Suprapubic skin (tissue), 4 donors: ENCODE measurements at regions not wholly inside any gene's neighbourhood (a gene's known extent, or its start where the extent isn't known, plus 50 kb on each side); places are given as distances from the start of the nearest gene placed in this dataset.

Source experiments
- DNase-seq, 2 donors: peaks; one replicate each; pipeline ENCODE4 v3.0.0-alpha.2; 2019; ENCODE audit warnings: low spot score in 2 of 2
- H3K27ac ChIP-seq: fragments of 200-600 bp; sonication (generic); one replicate; pipeline ENCODE4 v1.5.1; 2019
- H3K27me3 ChIP-seq: fragments of 200-600 bp; sonication (generic); one replicate; pipeline ENCODE4 v1.5.1; 2019
- H3K36me3 ChIP-seq: fragments of 200-600 bp; sonication (generic); one replicate; pipeline ENCODE4 v1.5.1; 2019
- H3K4me1 ChIP-seq: fragments of 200-600 bp; sonication (generic); one replicate; pipeline ENCODE4 v1.5.1; 2019
- H3K4me3 ChIP-seq: fragments of 200-600 bp; sonication (generic); one replicate; pipeline ENCODE4 v1.5.1; 2019; ENCODE audit warnings: mild to moderate bottlenecking
- H3K9me3 ChIP-seq: fragments of 200-600 bp; sonication (generic); one replicate; pipeline ENCODE4 v1.5.1; 2019
- CTCF ChIP-seq, 2 donors: fragments of 200-600 bp in 1 of 2; fragments of 450-650 bp in 1 of 2; sonication (generic) in 1 of 2; IDR thresholded peaks; one replicate each; pipeline ENCODE4 v1.5.1; 2016 to 2019; ENCODE audit warnings: antibody characterized with exemption in 2 of 2, mild to moderate bottlenecking in 1 of 2, moderate library complexity in 1 of 2
- EP300 ChIP-seq: sonication (generic); formaldehyde crosslinking; IDR thresholded peaks from one replicate; pipeline ENCODE4 v1.6.1; 2017; ENCODE audit warnings: antibody characterized with exemption
- POLR2A ChIP-seq, 2 donors: fragments of 450-650 bp; IDR thresholded peaks; one replicate each; pipeline ENCODE4 v1.6.1; 2017; ENCODE audit warnings: antibody characterized with exemption in 2 of 2, mild to moderate bottlenecking in 2 of 2, moderate library complexity in 2 of 2
- POLR2AphosphoS5 ChIP-seq, 3 donors: sonication (generic); formaldehyde crosslinking; IDR thresholded peaks; one replicate each; pipeline ENCODE4 v1.6.1; 2017; ENCODE audit warnings: antibody characterized with exemption in 3 of 3
- WGBS: methylation state at CpG from one replicate; pipeline ENCODE4 v1.1.5; 2018; 5-methylcytosine and 5-hydroxymethylcytosine counted together

- Histone ChIP-seq H3K27me3 (no peaks in the 10 kb centered on the region), H3K4me3 (no peak overlapping the region), H3K9me3 (no peaks in the 10 kb centered on the region), H3K4me1 (no peaks in the 10 kb centered on the region), H3K27ac (no peak overlapping the region), H3K36me3 (no peaks in the 10 kb centered on the region)
- WGBS = 90% methylated on average over 7 of the region's 7 CpGs
- TF ChIP-seq POLR2AphosphoS5 (IDR thresholded peaks at IDR 0.05) = no peak
- no peak for TF ChIP-seq EP300
- TF ChIP-seq POLR2A (IDR thresholded peaks at IDR 0.05) = no peak
- TF ChIP-seq CTCF (IDR thresholded peaks at IDR 0.05) = no peak
- no peak for DNase-seq
Observed at GRCh38 chr11:32178692-32179091, 87.8 kb downstream of the RCN1 start.

GRCh38 chr11:32183512-32183911, 92.6 kb downstream of the RCN1 start:
- WGBS = 92% methylated on average over 3 of the region's 3 CpGs
- no peaks in the 10 kb centered on the region for H3K9me3 ChIP-seq
- no peak overlapping the region for H3K4me3 ChIP-seq
- no peak overlapping the region for H3K27ac ChIP-seq
- H3K4me1 ChIP-seq = no peaks in the 10 kb centered on the region
- H3K36me3 ChIP-seq = no peaks in the 10 kb centered on the region
- no peak for TF ChIP-seq CTCF (IDR thresholded peaks at IDR 0.05)
- no peak for TF ChIP-seq POLR2AphosphoS5 (IDR thresholded peaks at IDR 0.05)
- TF ChIP-seq POLR2A (IDR thresholded peaks at IDR 0.05) = no peak
- no peak for TF ChIP-seq EP300
- H3K27me3 ChIP-seq = no peaks in the 10 kb centered on the region
- no peak for DNase-seq

- H3K9me3 ChIP-seq = no peaks in the 10 kb centered on the region
- H3K36me3 ChIP-seq = no peaks in the 10 kb centered on the region
- DNase-seq = no peak
- no peak overlapping the region for H3K4me3 ChIP-seq
- WGBS = 30% methylated on average over 6 of the region's 6 CpGs
- H3K27me3 ChIP-seq = no peaks in the 10 kb centered on the region
- no peaks in the 10 kb centered on the region for H3K4me1 ChIP-seq
- H3K27ac ChIP-seq = no peak overlapping the region
- no peak for TF ChIP-seq EP300
- no peak for TF ChIP-seq POLR2A (IDR thresholded peaks at IDR 0.05)
- TF ChIP-seq CTCF (IDR thresholded peaks at IDR 0.05) = no peak
- no peak for TF ChIP-seq POLR2AphosphoS5 (IDR thresholded peaks at IDR 0.05)
Observed at GRCh38 chr11:32184041-32184722, 93.3 kb downstream of the RCN1 start.

- Histone ChIP-seq H3K27me3 (no peaks in the 10 kb centered on the region), H3K9me3 (no peaks in the 10 kb centered on the region), H3K4me3 (no peak overlapping the region), H3K4me1 (no peaks in the 10 kb centered on the region), H3K36me3 (no peaks in the 10 kb centered on the region), H3K27ac (no peak overlapping the region)
- no peak for DNase-seq
- no peak for TF ChIP-seq EP300
- TF ChIP-seq POLR2AphosphoS5 (IDR thresholded peaks at IDR 0.05) = no peak
- WGBS = 85% methylated on average over 10 of the region's 10 CpGs
Observed at GRCh38 chr11:32184723-32185376, 94.0 kb downstream of the RCN1 start.

GRCh38 chr11:32186118-32186517, 95.2 kb downstream of the RCN1 start:
- Histone ChIP-seq H3K4me1 (no peaks in the 10 kb centered on the region), H3K27me3 (no peaks in the 10 kb centered on the region), H3K4me3 (no peak overlapping the region), H3K9me3 (no peaks in the 10 kb centered on the region), H3K36me3 (no peaks in the 10 kb centered on the region), H3K27ac (no peak overlapping the region)
- TF ChIP-seq CTCF (IDR thresholded peaks at IDR 0.05) (no peak), POLR2A (IDR thresholded peaks at IDR 0.05) (no peak), POLR2AphosphoS5 (IDR thresholded peaks at IDR 0.05) (no peak), EP300 (no peak)
- no peak for DNase-seq
- 81% methylated on average over 2 of the region's 2 CpGs for WGBS
